HG02973 (cell line): ENCODE measurements at regions not wholly inside any gene's neighbourhood (a gene's known extent, or its start where the extent isn't known, plus 50 kb on each side); places are given as distances from the start of the nearest gene placed in this dataset.

Experiments used
- ATAC-seq: cut with Tn5 transposase; IDR thresholded peaks from one replicate; pipeline ENCODE4 v1.9.1; 2021; ENCODE audit warnings: moderate library complexity; ENCODE audit not compliant: unreplicated experiment

GRCh38 chr19:29292153-29292552 lies 79.2 kb upstream of the UQCRFS1 start:
- no peak for ATAC-seq

GRCh38 chr19:29292562-29292961 lies 79.6 kb upstream of the UQCRFS1 start:
- no peak for ATAC-seq

- no peak for ATAC-seq
Observed at GRCh38 chr19:29293292-29293691, 80.3 kb upstream of the UQCRFS1 start.

- no peak for ATAC-seq
Observed at GRCh38 chr19:29293736-29294342, 80.9 kb upstream of the UQCRFS1 start.

GRCh38 chr19:29294343-29294811 lies 81.4 kb upstream of the UQCRFS1 start:
- no peak for ATAC-seq

- no peak for ATAC-seq
Observed at GRCh38 chr19:29295285-29295684, 82.3 kb upstream of the UQCRFS1 start.

- ATAC-seq: no peak
Observed at GRCh38 chr19:29297381-29297780, 84.4 kb upstream of the UQCRFS1 start.

GRCh38 chr19:29299416-29300380 lies 86.7 kb upstream of the UQCRFS1 start:
- ATAC-seq: no peak

- ATAC-seq: no peak
Observed at GRCh38 chr19:29302002-29302928, 89.3 kb upstream of the UQCRFS1 start.

- ATAC-seq: no peak
Observed at GRCh38 chr19:29303069-29303718, 90.2 kb upstream of the UQCRFS1 start.

- no peak for ATAC-seq
Observed at GRCh38 chr19:29303719-29304090, 90.8 kb upstream of the UQCRFS1 start.

- ATAC-seq: no peak
Observed at GRCh38 chr19:29305268-29305667, 92.3 kb upstream of the UQCRFS1 start.

- no peak for ATAC-seq
Observed at GRCh38 chr19:29308977-29309590, 96.1 kb upstream of the UQCRFS1 start.

GRCh38 chr19:29309637-29310036 lies 96.7 kb upstream of the UQCRFS1 start:
- no peak for ATAC-seq

GRCh38 chr19:29311191-29311790 lies 98.3 kb upstream of the UQCRFS1 start:
- ATAC-seq: no peak

- ATAC-seq: no peak
Observed at GRCh38 chr19:29315556-29316190, 102.7 kb upstream of the UQCRFS1 start.

GRCh38 chr19:29318581-29318980 lies 105.6 kb upstream of the UQCRFS1 start:
- ATAC-seq: no peak

- no peak for ATAC-seq
Observed at GRCh38 chr19:29320086-29320485, 107.1 kb upstream of the UQCRFS1 start.

GRCh38 chr19:29320618-29321017 lies 107.7 kb upstream of the UQCRFS1 start:
- ATAC-seq: no peak
